ENCODE measurements at regions not wholly inside any gene's neighbourhood (a gene's known extent, or its start where the extent isn't known, plus 50 kb on each side); places are given as distances from the start of the nearest gene placed in this dataset.

DNA sequence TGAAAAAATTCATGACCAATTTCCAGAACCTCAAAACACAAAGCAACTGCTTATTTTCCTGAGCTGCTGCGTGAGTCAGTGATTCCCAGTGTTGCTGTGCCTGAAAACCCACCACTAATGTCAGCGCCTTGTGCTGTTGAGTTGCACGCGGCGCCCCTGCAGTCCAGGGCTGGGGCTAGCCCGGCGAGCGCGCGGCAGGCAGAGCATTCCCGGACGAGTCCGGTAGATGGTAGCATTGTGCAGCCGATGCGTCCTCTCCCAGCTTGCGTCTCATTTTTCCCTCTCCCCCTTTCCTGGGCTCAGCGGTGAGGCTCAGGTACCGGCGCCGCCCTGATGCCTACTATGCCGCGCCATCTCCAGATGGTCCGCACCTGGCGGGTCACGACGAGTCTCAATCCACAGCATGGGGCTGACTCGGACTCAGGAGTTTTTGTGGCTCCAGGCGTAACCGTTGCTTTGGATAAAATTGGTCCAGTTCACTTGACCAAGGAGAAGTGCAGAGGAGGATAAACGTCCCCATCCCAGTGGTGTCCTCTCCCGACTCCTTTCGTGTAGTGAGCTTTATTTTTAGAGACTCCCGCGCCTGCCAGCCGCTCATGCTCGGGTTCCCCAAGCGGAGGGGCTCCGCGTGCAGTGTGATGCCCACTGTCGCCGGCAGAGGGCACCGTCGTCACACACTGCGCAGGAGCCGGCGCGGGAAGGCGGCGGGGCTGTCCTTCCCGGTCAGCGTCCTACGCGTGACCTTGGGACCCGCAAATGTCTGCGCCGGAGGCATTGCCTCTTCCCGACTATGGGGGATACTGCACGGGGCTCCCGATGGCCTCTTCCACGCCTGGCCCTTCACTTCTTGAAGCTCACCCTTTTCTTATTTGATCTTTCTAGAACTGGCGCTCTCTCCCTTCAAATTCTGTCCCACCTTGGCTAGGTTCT, 53.6 kb upstream of the IGFBP7 start:
- BruUV-seq (replicated peaks), result no TSS peak
- H3K9me1 ChIP-seq (replicated peaks; ENCODE audit: control insufficient read depth, extremely low read depth, insufficient read depth, low read length), result no peaks in the 10 kb centered on the region
- no peaks in the 10 kb centered on the region for H4K20me1 ChIP-seq (replicated peaks; ENCODE audit: control insufficient read depth, extremely low read depth, insufficient read depth, low read length)
- peak overlapping the region; percentile 76 for H3K9ac ChIP-seq (replicated peaks; ENCODE audit: extremely low read depth, insufficient read depth, low read length)
- H2AFZ ChIP-seq (ENCODE audit: low read depth, low read length), result peak overlapping the region; percentile 98
- H3K79me2 ChIP-seq (ENCODE audit: control insufficient read depth, insufficient read depth, low read length), result no peaks in the 10 kb centered on the region
- dilution Hi-C loops (cut with MboI; ENCODE audit: extremely low pct_ligation_motif_present, low sequenced_read_pairs), result no loop called here
- H3K4me1 ChIP-seq (ENCODE audit: control insufficient read depth, extremely low read depth, insufficient read depth, low read length), result no peaks in the 10 kb centered on the region
- H3K4me3 ChIP-seq (replicated peaks in 1 of 3; ENCODE audit: insufficient read depth in 1 of 3, low read depth in 1 of 3, low read length in 3 of 3), result peak overlapping the region; percentile 19 to 58 (median 49)
- TF ChIP-seq GATA2 (IDR thresholded peaks at IDR 0.05; ENCODE audit: insufficient read depth, insufficient read length, low read depth, low read length), result no peak
- peak; percentile 21 for TF ChIP-seq FOS (IDR thresholded peaks at IDR 0.05; ENCODE audit: borderline replicate concordance, insufficient read depth, low read length)
- no peak for TF ChIP-seq POLR2A (IDR thresholded peaks at IDR 0.05; ENCODE audit: low read depth, low read length)
- TF ChIP-seq, protein P1, sequence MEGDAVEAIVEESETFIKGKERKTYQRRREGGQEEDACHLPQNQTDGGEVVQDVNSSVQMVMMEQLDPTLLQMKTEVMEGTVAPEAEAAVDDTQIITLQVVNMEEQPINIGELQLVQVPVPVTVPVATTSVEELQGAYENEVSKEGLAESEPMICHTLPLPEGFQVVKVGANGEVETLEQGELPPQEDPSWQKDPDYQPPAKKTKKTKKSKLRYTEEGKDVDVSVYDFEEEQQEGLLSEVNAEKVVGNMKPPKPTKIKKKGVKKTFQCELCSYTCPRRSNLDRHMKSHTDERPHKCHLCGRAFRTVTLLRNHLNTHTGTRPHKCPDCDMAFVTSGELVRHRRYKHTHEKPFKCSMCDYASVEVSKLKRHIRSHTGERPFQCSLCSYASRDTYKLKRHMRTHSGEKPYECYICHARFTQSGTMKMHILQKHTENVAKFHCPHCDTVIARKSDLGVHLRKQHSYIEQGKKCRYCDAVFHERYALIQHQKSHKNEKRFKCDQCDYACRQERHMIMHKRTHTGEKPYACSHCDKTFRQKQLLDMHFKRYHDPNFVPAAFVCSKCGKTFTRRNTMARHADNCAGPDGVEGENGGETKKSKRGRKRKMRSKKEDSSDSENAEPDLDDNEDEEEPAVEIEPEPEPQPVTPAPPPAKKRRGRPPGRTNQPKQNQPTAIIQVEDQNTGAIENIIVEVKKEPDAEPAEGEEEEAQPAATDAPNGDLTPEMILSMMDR (IDR thresholded peaks at IDR 0.05; ENCODE audit: extremely low read depth in 1 of 2, insufficient read depth in 1 of 2, low read depth in 1 of 2, low read length in 2 of 2), result peak; percentile 77 to 98
- peak; percentile 61 for TF ChIP-seq POLR2AphosphoS5 (IDR thresholded peaks at IDR 0.05; ENCODE audit: insufficient read depth, low read depth, low read length)
- TF ChIP-seq, protein P2, sequence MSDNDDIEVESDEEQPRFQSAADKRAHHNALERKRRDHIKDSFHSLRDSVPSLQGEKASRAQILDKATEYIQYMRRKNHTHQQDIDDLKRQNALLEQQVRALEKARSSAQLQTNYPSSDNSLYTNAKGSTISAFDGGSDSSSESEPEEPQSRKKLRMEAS (IDR thresholded peaks at IDR 0.05; ENCODE audit: insufficient read depth, insufficient read length), result no peak
- peak; percentile 47 for TF ChIP-seq EZH2 (IDR thresholded peaks at IDR 0.05; ENCODE audit: borderline replicate concordance, low read depth, low read length, severe bottlenecking)
- peak; percentile 65 for TF ChIP-seq MYC (IDR thresholded peaks at IDR 0.05; ENCODE audit: low read depth, low read length)
- TF ChIP-seq JUN (IDR thresholded peaks at IDR 0.05; ENCODE audit: borderline replicate concordance, insufficient read depth, insufficient read length, low read depth), result no peak
- H3K9me3 ChIP-seq (replicated peaks; ENCODE audit: control insufficient read depth, insufficient read depth, low read length), result no peaks in the 10 kb centered on the region
- H3K4me2 ChIP-seq (ENCODE audit: insufficient read depth, low read length), result peak overlapping the region; percentile 79
- ChIA-PET CTCF (interaction anchor here (0.8 to 6.5 kb wide), 53 partner anchors 8 to 670 kb away, joined by 3 to 67 read pairs (median 6); partner anchors contain the start of genes IGFBP7 and NOA1), POLR2A (interaction anchor here (1.3 kb wide), 1 partner anchor 126 kb away, joined by 3 read pairs; no protein-coding TSS in a partner anchor)
- intact Hi-C loops (cut with micrococcal nuclease), result loop anchor here (1.0 to 2.0 kb wide), 5 partner anchors 53 to 261 kb away; partner anchors contain the start of gene IGFBP7
- DNase-seq (ENCODE audit: low read depth, low spot score) (peak; percentile 95), FAIRE-seq (peak; percentile 95)
- peak overlapping the region; percentile 22 for H3K27ac ChIP-seq (ENCODE audit: insufficient read depth, low read depth, low read length)
- H3K27me3 ChIP-seq (ENCODE audit: control insufficient read depth in 2 of 2, insufficient read depth in 2 of 2, low read length in 2 of 2), result peaks cover 15 to 20% of the 10 kb centered on the region in 2 experiments
- H3K36me3 ChIP-seq (ENCODE audit: control insufficient read depth in 2 of 2, extremely low read depth in 1 of 2, insufficient read depth in 2 of 2, low read length in 2 of 2), result no peaks in the 10 kb centered on the region

Measured in endothelial cell of umbilical vein (primary cell).